DOHH2 (cell line): ENCODE measurements at regions not wholly inside any gene's neighbourhood (a gene's known extent, or its start where the extent isn't known, plus 50 kb on each side); places are given as distances from the start of the nearest gene placed in this dataset.

Source experiments
- CTCF ChIP-seq: fragments of 200-600 bp; sonication (generic); IDR thresholded peaks from one replicate; pipeline ENCODE4 v1.5.1; 2014; ENCODE audit warnings: antibody characterized with exemption, mild to moderate bottlenecking, low read depth, low read length; ENCODE audit not compliant: poor library complexity, severe bottlenecking
- EZH2phosphoT487 ChIP-seq: fragments of 200-600 bp; sonication (generic); IDR thresholded peaks from 2 replicates; pipeline ENCODE4 v1.6.1; 2017; ENCODE audit warnings: borderline replicate concordance, mild to moderate bottlenecking, antibody characterized with exemption, low read length, moderate library complexity, mixed read lengths

GRCh38 chr11:70888061-70888460, 364.3 kb downstream of the SHANK2 start:
- TF ChIP-seq CTCF, result no peak
- TF ChIP-seq EZH2phosphoT487, result no peak
